Colon (tissue), 2 donors: ENCODE measurements at regions not wholly inside any gene's neighbourhood (a gene's known extent, or its start where the extent isn't known, plus 50 kb on each side); places are given as distances from the start of the nearest gene placed in this dataset.

Source experiments
- FAIRE-seq: peaks from 2 replicates; lab custom pipeline; 2012; peaks lifted over from hg19 to GRCh38; lab: Jason Lieb, UNC
- donor health status: control.
- donor health status: control.

DNA sequence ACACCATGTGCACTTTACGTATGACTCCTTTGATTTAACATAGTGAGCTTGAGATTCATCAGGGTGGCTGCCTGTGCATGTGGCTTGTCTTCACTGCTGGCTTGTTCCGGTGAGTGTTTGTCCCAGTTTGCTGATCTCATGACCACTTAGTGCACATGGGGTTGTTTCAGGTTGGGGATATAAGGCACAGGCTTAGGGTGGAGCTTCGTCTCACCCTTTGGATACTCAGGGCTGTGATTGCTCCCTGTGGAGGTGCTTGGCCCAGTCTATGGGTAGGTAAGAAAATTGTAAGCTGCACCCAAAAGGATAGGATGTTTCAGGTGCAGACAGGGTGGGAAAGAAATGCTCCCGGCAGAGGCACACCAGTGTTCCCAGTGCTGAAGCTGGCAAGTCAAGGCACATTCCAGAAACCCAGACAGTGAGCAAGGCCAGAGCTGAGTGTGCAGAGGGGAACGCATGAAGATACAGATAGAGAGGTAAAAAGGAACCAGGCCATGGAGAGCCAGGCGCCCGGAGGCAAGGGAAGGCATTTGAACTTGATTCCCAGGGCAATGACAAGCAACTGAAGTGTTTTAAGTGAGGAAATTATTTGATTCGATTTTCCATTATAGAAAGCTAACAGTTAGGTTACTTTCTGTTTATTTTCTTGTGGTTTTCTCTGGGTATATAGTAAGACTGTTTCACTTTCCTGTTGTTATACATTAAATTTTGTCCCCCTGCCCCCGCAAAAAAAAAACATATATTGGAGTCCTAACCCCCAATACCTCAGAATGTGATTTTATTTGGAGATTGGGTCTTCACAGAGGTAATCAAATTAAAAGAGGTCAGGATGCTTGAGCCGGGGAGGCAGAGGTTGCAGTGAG lies 289.8 kb upstream of the KLF6 start:
- FAIRE-seq, result no peak

DNA sequence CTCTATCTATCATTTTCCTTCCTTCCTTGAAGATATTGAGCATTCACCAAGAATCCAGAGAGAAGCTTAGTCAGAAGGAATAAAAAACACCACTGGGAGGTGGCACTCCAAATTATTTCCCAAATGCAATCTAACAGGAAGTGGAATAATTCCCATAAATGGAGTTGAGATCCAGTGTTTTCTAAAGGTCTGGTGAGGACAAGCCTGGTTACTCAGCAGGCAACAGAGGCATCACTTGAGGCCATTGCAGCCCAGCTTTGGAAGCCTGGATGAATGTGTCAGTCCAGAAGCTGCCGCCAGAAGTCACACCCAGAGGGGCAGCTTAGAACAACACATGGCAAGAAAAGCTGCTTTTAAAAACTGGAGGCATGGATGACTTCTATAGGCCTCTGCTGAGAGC lies 288.9 kb upstream of the KLF6 start:
- FAIRE-seq, result no peak

DNA sequence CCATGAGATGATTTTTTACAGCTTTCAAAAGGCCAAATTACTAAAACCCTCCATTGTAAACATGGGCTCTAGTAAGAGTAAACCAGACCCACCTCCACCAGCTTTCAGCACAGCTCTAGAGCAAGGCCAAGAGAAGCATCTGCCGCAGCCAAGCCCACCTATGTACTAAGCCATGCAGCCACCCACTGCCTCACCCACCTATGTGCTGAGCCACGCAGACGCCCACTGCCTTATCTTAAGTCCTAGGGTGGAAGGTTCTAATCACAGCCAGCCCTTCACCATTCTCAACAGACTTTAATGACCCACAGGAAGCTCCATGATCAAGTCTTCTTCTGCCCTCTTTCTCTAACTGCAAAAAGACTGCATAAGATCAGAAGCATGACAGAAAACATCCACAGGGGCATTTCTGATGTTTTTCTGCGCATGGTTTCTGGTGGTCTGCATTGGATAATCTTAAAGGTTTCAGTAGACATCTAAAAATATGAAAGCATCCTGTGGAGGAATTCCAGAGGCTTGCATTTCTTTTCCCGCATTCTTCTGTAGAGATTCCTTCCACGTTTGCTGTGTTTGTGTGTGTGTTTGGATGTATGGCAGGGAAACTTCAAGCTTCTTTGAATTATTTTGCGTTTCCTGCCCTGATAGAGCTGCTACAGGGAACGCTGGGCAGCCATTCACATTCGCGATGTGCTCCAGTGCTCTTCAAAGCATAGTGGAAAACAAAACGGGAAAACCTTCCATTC lies 286.1 kb upstream of the KLF6 start:
- FAIRE-seq, result no peak

DNA sequence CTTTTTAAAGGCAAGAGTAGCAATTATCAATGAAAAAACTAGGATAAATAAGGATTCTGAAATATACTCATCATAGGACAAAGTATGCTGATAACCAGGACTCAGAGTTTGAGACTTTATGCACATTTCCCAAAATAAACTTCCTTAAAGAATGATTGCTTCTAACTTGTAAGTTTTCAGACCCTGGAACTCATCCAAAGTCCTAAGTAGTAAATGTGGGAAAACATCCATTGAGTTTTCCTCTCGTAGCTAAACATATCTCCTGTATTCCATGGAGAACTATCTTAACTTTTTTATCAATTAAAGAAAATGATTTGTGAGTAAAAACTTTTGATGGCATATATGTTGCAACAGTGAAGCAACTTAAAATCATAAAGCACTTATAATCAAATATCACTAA lies 285.2 kb upstream of the KLF6 start:
- FAIRE-seq, result no peak

DNA sequence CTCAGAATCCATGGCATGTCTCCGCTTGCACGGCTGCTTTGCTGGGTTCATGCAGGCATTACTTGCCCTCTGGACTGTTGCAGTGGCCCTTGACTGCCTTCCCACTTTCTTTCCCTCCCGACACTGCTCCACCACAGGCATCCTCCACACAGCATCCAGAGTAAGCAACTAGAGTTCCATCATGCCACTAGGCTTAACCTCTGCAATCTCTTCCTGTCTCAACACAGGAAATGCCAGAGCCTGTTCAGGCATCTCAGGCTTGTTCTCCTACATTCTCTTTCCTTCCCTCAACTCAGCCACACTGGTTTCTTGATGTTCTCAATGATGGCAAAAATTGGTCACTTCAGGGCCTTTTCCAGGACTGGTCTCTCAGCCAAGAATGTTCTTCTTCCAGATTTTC lies 284.5 kb upstream of the KLF6 start:
- no peak for FAIRE-seq

DNA sequence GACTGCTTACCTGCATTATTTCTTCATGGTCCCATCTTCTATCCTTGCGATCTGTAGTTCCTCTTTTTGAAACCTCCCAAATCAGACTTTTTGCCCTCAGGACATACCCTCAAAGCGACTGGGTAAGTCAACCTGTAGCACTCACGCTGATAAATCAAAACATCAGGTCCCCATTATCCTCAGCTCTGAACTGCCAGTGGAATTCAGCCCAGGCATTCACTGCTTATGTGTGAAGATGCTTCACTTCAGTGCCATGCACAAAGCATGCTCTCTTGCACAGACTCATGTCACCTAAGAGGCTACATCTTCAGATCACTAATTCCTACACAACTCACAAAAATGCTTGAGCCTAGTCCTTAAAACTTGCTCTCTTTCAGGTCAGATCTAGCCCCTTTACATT lies 283.6 kb upstream of the KLF6 start:
- FAIRE-seq, result no peak

DNA sequence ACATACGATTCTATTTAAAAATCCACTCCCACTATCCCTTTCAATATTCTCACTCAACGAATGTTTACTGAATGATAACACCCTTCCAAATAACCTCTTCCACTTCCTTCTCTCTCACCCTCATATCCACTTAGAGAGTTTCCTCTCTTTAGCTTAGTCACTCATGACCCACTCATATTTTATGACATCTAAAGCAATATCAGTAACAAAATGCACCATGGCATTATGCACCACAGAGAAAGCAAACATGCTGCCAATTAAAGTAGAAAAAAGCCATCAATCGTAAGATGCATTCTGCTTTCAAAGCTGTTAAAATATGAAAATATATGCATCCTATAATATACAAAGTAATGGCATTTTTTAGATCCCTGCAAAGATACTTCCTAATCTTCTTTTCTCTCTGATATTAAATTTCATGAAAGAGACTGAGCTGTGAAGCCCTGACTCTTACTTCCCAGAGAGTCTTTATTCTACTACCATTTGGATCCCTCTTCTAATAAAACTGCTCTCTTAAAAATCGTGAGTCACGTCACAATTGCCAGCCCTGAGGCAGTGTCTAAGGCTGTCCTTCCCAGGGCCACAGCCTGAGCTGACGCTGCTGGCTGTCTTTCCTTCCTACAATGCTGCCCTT lies 283.0 kb upstream of the KLF6 start:
- peak; percentile 72 for FAIRE-seq

DNA sequence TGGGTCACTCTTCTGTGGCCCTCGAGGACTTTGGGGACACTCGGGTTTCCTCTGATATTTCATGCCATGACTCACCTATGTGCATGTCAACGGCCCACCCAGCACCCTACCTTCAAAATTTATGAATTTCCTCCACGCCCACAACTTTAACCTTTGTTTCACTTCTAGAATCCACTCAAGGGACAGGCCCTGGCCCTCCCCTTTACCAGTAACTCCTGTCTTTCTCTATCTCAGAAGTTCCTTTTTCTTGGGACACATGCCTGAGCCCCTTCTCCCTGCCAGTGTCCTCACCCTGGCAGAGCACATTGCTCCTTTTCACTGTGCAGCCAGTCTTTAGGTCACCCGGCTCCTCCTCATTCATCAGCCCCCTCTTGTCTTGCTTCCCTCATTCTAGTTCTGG lies 282.5 kb upstream of the KLF6 start:
- no peak for FAIRE-seq

DNA sequence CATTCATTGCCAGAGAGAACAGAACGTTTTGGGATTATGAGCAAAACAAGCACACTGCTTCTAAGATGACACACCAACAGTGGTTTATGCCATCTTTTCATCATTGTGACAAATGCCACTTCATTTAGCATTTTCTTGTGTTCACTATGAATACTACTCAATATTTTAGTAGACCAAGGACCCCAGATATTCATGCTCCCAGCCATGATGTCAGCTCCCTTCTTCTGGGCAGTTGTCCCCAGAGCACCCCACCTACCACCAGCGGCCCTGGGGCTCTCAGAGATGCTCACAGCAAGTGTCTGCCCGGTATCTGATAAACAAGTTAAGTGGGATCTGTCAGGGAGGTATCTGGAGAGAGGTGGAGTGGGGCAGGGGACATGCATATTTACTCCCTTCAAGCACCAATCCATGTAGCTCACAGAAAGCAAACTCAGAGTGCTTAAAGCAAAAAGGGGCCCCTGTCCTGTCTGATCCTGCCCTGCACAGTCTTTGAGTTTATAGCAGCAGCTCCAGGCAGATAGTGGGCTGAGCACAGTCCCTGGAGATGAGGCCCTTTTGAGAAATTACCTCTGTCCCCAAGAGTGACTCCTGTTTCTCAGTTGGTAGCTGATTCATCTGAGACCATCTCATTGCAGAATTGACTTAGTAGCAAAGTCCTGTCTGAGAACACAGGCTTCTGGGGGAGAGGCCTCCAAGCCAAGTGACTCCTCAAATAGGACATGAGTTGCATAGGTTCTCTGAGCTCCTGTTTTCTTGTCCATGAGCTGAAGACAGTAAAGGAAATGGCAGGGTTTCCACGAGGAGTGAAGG lies 281.8 kb upstream of the KLF6 start:
- no peak for FAIRE-seq

DNA sequence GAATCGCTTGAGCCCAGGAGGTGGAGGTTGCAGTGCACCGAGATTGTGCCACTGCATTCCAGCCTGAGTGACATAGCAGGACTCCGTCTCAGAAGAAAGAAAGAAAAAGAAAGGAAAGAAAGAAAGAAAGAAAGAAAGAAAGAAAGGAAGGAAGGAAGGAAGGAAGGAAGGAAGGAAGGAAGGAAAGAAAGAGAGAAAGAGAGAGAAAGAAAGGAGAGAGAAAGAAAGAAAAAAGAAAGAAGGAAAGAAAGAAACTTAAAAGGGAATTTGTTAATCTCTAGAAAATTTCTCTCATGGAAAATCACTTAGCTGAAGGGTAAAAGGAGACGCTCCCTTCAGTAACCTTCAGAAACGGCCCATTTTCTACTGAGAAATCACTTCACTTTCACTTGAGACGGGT lies 279.5 kb upstream of the KLF6 start:
- no peak for FAIRE-seq

DNA sequence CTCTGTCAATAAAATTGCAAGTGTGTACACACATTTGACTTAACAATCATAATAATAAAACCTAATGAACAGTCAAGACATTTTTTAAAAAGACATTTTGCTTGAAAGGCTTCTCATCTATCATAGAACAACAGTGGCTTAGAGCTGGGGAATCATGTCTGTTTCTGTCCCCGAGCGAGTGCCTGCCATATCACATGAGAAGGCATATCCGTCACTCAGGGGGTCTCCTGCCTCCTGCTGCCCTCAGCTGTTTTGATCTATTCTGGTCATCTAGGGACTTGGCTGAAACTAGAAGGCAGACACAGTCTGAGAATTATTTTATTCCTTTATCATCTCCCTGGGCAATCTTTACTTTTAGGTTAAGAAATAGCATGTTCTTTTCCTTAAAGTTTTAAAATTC lies 278.7 kb upstream of the KLF6 start:
- no peak for FAIRE-seq

DNA sequence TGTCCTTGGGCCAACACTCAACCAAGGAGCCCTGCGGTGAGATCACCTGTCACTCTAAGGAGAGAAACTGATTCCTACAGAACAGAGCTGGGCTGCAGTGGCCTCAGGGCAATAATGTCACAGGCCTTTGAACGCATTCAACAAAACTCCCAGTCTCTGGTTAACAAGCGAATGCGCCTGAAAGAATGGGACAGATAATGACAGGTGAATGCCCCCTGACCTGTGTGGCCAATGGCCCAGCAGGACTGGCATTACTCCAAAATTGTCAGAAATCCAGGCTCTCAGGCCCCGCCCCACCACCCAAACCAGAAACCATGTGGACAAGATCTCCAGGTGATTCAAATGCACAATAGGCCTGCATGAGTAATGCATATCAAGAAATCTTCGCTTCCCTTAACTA lies 277.7 kb upstream of the KLF6 start:
- FAIRE-seq, result no peak

DNA sequence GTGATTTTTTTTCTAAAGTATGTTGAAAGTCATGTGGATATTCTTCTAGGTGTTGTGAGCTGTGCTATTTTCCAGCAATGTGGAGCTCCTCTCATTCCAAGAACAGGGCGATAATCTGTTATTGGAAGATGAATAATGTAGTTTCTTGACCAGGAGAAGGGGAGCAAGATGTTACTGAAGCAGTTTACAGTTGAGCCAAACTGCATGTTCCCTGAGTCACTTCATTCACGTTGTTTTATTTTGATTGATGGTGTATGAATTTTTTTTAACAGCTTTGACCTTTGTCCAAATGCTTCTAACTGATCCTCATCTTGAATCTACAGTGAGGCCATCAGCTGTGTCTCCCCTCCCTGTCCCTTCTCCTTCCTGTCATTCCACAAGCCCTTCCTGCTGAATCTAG lies 277.1 kb upstream of the KLF6 start:
- FAIRE-seq, result no peak

DNA sequence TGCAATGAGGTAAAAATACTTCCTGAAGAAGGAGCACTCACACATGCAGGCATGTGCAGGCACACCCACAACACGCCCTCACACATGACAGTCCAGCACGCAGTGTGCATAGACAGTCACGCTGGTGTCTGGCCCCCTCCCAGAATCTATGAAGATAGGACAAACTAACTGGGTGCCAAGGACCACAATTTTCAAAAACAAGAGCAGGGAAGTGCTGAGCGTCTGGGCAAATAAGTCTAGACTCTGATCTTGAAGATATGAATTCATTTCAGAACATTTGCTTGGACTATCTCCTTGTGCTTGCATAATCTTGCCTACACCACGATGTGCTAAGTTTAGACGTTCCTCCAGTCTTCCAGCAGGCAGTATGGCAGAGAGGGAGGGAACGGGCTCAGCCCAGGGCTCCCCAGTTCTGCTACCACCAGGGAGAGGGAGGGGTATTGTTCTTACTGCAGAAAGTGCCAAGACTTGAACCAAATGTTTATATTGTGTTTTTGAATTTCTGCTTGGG lies 276.5 kb upstream of the KLF6 start:
- no peak for FAIRE-seq

DNA sequence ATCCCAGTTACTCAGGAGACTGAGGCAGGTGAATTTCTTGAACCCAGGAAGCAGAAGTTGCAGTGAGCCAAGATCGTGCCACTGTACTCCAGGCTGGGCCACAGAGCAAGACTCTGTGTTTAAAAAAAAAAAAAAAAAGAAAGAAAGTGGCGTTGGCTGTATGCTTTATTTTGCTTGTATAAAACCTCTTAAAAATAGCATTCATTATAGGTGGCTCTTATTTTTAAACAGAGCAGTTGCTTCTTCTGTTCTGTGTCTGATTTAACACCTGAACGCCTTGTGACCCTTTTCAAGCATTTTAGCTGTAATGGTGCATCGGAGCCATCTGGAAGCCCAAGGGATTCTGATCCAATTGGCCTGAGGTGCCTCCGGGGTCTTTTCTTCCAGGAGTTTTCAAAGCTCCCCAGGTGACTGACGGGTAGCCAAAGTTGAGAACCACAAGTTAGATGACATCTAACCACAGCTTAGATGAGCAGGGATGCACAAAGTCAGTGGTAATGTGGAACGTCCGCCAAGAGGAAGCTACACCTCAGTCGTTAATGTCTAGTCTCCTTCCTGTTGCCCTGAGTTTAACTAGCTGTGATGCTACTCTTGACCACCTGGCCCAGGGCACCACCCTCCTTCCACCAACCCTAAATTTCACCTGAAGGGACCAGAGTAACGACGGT lies 274.6 kb upstream of the KLF6 start:
- FAIRE-seq, result no peak

DNA sequence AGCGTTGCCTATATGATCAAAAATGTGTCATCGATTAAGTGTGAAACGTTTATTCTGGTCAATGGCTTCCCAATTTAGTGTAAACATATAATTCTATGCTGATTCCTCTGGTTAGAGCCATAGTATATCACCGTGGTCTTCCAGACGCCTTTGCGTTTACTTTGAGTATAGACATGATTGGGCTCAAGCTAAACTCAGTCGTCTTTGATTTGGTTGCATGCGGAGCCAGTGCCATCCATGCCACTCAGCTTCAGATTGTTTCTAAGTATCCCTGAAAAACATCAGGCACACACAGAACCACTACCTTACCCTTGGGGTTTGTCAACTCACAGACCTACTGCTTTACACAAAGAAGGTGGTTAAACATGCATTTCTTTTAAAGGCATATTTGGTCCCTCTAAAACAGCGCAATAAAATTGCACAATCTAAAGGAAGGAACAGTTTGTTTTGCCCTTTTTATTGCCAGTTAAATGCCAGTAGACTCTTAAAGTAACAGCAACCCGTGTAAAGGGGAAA lies 273.6 kb upstream of the KLF6 start:
- peak; percentile 89 for FAIRE-seq

DNA sequence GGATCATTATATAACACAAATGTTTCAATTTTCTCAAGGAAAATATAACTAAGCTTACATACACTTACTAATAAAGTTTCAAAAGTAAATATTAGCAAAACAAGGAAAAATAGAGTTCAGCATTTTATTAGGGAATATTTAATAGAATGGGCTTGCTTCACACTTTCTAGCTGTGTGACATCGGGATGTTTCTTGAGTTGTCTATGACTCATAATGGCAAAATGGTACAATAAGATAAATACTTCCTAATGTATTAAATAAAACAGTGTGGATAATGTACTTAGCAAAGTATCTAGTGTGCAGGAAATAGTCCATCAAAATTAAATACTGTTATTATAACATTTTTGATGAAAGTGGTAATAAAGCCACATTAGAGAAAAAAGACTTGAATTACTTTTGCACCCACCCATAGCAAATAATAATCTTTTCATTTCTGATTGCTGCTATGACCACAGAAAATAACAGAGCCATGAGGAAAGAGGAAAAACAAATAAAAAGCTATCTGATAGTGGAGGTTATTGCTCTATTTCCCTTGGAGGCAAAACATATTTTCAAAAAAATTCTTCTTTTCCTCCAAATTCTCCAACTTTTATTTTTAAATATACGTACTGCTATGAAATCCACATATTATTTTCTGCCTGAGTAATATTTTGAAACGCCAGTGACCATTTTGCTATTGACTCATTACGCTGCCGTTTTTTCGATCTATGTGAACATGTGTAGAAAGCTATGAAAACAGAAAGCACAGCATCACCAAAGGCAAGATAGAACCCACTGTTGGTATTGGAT lies 272.9 kb upstream of the KLF6 start:
- FAIRE-seq, result peak; percentile 38

DNA sequence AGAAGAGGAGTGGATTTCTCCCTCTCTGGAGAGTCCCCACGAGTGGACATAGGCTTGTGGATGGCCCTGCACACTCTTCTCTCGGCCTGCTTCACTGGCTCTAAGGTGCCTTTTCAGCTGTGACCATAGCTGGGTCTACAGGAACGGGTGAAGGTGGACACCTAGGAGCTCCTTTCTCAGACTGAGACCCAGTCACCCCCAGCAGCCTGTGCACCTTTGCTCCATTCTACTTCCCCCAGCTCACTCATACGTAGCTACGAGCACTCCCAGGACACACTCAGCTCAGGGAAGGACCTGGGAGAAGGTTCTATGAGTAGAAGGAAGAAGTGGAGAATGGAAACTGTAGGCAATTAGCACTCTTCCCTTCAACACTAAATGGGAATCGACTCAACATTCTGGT lies 272.0 kb upstream of the KLF6 start:
- no peak for FAIRE-seq

DNA sequence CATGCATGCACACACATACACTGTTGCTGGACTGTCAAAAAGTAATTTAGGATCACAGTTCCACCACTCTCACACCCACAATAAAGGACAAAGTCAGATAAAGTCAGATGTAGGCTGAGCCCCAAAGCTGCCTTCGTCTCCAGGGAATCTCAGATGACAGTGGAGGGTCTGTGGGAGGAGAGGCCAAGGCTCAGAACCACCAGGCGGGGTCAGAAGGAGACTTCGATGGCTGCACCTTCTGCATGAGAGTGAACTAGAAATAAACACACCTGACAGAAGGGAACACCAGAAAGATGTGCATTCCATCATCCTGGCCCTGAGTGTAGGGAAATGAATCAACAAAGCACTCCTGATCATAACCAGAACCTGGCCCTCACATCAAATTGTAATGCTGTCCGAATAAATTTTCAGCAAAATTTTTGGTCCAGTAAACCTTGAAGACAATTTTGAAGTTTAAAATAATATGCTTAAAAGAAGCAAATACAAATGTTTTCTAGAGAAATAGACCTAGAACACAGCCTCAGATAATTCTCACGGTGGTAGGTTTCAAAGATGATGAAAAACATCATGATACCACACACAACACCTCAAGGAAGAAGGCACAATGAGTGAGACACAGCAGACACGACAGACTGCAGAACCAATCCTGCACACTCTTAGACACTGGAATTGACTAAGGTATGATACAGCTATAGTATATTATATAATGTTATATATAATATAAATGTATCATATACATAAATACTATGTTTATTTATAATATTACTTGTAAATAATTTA lies 269.8 kb upstream of the KLF6 start:
- FAIRE-seq, result no peak

DNA sequence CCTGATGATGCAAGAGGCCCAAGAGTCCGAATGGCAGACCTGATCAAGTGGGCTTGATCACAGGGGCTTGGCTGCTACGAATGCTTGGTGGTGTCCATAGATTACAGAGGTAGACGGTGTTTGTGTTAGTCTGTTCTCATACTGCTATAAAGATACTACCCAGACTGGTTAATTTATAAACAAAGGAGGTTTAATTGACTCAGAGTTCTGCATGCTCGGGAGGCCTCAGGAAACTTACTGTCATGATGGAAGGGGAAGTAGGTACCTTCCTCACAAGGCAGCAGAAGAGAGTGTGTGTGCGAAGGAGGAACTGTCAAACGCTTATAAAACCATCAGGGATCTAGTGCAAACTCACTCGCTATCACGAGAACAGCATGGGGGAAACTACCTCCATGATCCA lies 268.9 kb upstream of the KLF6 start:
- FAIRE-seq, result no peak
